MM.1S (cell line): ENCODE measurements at regions not wholly inside any gene's neighbourhood (a gene's known extent, or its start where the extent isn't known, plus 50 kb on each side); places are given as distances from the start of the nearest gene placed in this dataset.

ENCODE experiments used
- CTCF ChIP-seq: fragments of 300-600 bp; sonication (generic); IDR thresholded peaks from 2 replicates; pipeline ENCODE4 v1.5.1; 2016; ENCODE audit warnings: antibody characterized with exemption, low read length, mixed read lengths
- EZH2 ChIP-seq: fragments of 300-600 bp; sonication (generic); optimal IDR thresholded peaks from 2 replicates; pipeline ENCODE3; 2017; ENCODE audit warnings: low read depth, mild to moderate bottlenecking, antibody characterized with exemption, low read length, mixed read lengths

GRCh38 chr10:2121315-2121714 lies 384.0 kb upstream of the ADARB2 start:
- TF ChIP-seq CTCF (no peak), EZH2 (no peak)
